Fibroblast of villous mesenchyme (primary cell): ENCODE measurements at regions not wholly inside any gene's neighbourhood (a gene's known extent, or its start where the extent isn't known, plus 50 kb on each side); places are given as distances from the start of the nearest gene placed in this dataset.

Experiments
- DNase-seq: peaks from one replicate; pipeline ENCODE4 v3.0.0-alpha.2; 2010; ENCODE audit warnings: low read depth
- H3K4me3 ChIP-seq: 2 replicates; pipeline ENCODE4 v1.5.1; 2011; ENCODE audit warnings: low read depth, mild to moderate bottlenecking, low read length
- TF ChIP-seq, protein P1 (sequence below): IDR thresholded peaks from 2 replicates; pipeline ENCODE4 v1.5.1; 2012; ENCODE audit warnings: low read depth, mild to moderate bottlenecking, low read length; ENCODE audit not compliant: insufficient read depth

- TF ChIP-seq, protein P1, sequence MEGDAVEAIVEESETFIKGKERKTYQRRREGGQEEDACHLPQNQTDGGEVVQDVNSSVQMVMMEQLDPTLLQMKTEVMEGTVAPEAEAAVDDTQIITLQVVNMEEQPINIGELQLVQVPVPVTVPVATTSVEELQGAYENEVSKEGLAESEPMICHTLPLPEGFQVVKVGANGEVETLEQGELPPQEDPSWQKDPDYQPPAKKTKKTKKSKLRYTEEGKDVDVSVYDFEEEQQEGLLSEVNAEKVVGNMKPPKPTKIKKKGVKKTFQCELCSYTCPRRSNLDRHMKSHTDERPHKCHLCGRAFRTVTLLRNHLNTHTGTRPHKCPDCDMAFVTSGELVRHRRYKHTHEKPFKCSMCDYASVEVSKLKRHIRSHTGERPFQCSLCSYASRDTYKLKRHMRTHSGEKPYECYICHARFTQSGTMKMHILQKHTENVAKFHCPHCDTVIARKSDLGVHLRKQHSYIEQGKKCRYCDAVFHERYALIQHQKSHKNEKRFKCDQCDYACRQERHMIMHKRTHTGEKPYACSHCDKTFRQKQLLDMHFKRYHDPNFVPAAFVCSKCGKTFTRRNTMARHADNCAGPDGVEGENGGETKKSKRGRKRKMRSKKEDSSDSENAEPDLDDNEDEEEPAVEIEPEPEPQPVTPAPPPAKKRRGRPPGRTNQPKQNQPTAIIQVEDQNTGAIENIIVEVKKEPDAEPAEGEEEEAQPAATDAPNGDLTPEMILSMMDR: no peak
- DNase-seq: no peak
- no peak overlapping the region for H3K4me3 ChIP-seq
Observed at GRCh38 chr1:101653482-101653946, 343.2 kb downstream of the OLFM3 start.

- no peak overlapping the region for H3K4me3 ChIP-seq
- TF ChIP-seq, protein P1: no peak
- no peak for DNase-seq
Observed at GRCh38 chr1:101664726-101665125, 332.0 kb downstream of the OLFM3 start.

- no peak overlapping the region for H3K4me3 ChIP-seq
- no peak for DNase-seq
- TF ChIP-seq, protein P1: no peak
Observed at GRCh38 chr1:101667761-101668160, 329.0 kb downstream of the OLFM3 start.

GRCh38 chr1:101683136-101683535 is 313.6 kb downstream of the OLFM3 start:
- TF ChIP-seq, protein P1: no peak
- no peak overlapping the region for H3K4me3 ChIP-seq
- no peak for DNase-seq

DNA sequence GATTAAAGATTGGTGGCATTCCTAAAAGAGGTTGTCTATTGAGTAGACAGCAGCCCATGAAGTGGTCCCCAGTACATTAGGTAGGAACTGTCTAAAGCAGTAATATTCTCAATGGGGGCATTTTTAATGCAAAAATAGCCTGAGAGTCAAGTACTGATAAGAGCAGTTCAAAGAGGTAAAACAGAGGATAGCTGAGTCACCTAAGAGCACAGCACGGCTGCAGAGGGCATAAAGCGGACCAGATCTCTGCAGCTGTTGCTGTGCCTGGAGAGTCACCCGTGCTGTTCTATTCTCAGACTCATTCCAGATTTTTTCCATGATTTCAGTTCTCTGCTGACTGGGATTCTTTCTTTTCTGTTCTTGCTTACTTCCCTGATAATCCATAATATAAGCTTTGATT is 313.2 kb downstream of the OLFM3 start:
- TF ChIP-seq, protein P1: no peak
- DNase-seq: no peak
- H3K4me3 ChIP-seq: no peak overlapping the region

- H3K4me3 ChIP-seq: no peak overlapping the region
- DNase-seq: no peak
- TF ChIP-seq, protein P1: no peak
Observed at GRCh38 chr1:101697072-101697471, 299.7 kb downstream of the OLFM3 start.

DNA sequence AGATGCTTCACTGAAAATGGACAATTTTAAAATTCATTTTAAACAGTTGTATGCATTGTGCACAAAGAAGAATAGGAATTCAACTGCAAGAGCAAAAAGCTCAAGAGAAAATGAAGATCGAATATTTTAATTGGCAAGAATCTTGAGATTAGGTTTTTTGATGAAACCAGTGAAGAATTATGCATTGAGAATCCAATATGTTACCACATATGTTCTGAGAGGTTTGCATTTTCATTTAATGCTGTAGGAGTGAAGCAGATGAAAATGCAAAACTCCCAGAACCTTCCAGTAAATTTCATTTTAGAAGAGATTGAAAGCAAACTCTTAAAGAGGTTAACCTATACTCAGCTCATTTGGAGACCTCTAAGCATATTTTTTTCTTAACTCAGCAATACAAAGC is 298.0 kb downstream of the OLFM3 start:
- TF ChIP-seq, protein P1: no peak
- no peak overlapping the region for H3K4me3 ChIP-seq
- DNase-seq: no peak
